Effector memory CD8-positive, alpha-beta T cell (primary cell): ENCODE measurements at regions not wholly inside any gene's neighbourhood (a gene's known extent, or its start where the extent isn't known, plus 50 kb on each side); places are given as distances from the start of the nearest gene placed in this dataset.

Experiments
- ATAC-seq: fragments of 150-1000 bp; cut with Tn5 transposase; replicated peaks from 2 replicates; pipeline ENCODE4 v1.10.0; 2021; ENCODE audit warnings: mild to moderate bottlenecking, moderate library complexity
- DNase-seq, 3 experiments: peaks; one replicate each; pipeline ENCODE4 v3.0.0; 2021
- H3K27ac Mint-ChIP-seq, 2 donors: one replicate each; pipeline ENCODE4 v1.8.0; 2022; ENCODE audit warnings: mild to moderate bottlenecking in 2 of 2, mixed read lengths in 2 of 2, moderate library complexity in 2 of 2
- H3K27me3 Mint-ChIP-seq, 2 donors: one replicate each; pipeline ENCODE4 v1.8.0; 2022; ENCODE audit warnings: mixed read lengths in 2 of 2
- H3K36me3 Mint-ChIP-seq: one replicate; pipeline ENCODE4 v1.8.0; 2022; ENCODE audit warnings: mild to moderate bottlenecking, moderate library complexity, mixed read lengths; ENCODE audit not compliant: insufficient read depth
- H3K4me1 Mint-ChIP-seq, 2 donors: one replicate each; pipeline ENCODE4 v1.8.0; 2022; ENCODE audit warnings: low read depth in 2 of 2, mixed read lengths in 2 of 2
- H3K4me3 Mint-ChIP-seq, 2 donors: one replicate each; pipeline ENCODE4 v1.8.0; 2022; ENCODE audit warnings: mild to moderate bottlenecking in 2 of 2, mixed read lengths in 2 of 2, moderate library complexity in 2 of 2
- H3K9me3 Mint-ChIP-seq, 2 donors: one replicate each; pipeline ENCODE4 v1.8.0; 2022; ENCODE audit warnings: mixed read lengths in 2 of 2

- no peaks in the 10 kb centered on the region for H3K36me3 Mint-ChIP-seq
- H3K9me3 Mint-ChIP-seq, result peaks cover 2 to 4% of the 10 kb centered on the region in 2 donors
- ATAC-seq, result no peak
- no peak for DNase-seq
- no peak overlapping the region for H3K4me3 Mint-ChIP-seq
- no peaks in the 10 kb centered on the region for H3K4me1 Mint-ChIP-seq
- H3K27me3 Mint-ChIP-seq, result peaks cover 18 to 22% of the 10 kb centered on the region in 2 donors
- no peak overlapping the region for H3K27ac Mint-ChIP-seq
Measured at GRCh38 chr6:40299681-40300080, 287.5 kb downstream of the LRFN2 start.

- H3K9me3 Mint-ChIP-seq, result peaks cover 0 to 2% of the 10 kb centered on the region in 2 donors
- H3K36me3 Mint-ChIP-seq, result no peaks in the 10 kb centered on the region
- H3K4me3 Mint-ChIP-seq, result no peak overlapping the region
- no peak for DNase-seq
- ATAC-seq, result no peak
- H3K4me1 Mint-ChIP-seq, result no peaks in the 10 kb centered on the region
- no peak overlapping the region for H3K27ac Mint-ChIP-seq
- H3K27me3 Mint-ChIP-seq, result peaks cover 26 to 28% of the 10 kb centered on the region in 2 donors
Measured at GRCh38 chr6:40298207-40298606, 289.0 kb downstream of the LRFN2 start.

DNA sequence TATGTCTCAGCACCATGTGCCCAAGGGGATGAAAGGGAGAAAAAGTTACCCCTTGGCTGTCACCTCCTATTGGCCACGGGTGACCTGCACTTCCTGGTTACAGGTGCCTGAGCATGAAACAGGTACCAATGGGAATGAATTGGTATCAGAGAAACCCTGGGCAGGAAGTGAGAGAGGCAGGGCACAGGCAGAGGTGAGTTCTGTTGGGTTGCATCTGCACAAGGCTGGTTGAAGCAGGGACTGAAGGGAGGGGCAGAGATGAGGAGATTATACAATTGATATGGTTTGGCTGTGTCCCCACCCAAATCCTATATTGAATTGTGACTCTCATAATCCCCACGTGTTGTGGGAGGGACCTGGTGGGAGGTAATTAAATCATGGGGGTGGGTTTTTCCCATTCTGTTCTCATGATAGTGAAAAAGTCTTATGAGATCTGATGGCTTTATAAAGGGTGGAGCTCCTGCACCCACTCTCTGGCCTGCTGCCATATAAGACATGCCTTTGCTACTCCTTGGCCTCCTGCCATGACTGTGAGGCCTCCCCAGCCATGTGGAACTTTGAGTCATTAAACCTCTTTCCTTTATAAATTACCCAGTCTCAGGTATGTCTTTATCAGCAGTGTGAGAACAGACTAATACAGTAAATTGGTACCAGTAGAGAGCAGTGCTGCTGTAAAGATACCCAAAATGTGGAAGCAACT is 291.8 kb downstream of the LRFN2 start:
- no peak overlapping the region for H3K4me3 Mint-ChIP-seq
- no peaks in the 10 kb centered on the region for H3K4me1 Mint-ChIP-seq
- H3K27ac Mint-ChIP-seq, result no peak overlapping the region
- peaks cover 0 to 2% of the 10 kb centered on the region in 2 donors for H3K9me3 Mint-ChIP-seq
- H3K27me3 Mint-ChIP-seq, result peaks cover 42 to 53% of the 10 kb centered on the region in 2 donors
- no peak for DNase-seq
- ATAC-seq, result no peak
- H3K36me3 Mint-ChIP-seq, result no peaks in the 10 kb centered on the region

GRCh38 chr6:40293460-40294185 is 293.5 kb downstream of the LRFN2 start:
- peaks cover 38 to 55% of the 10 kb centered on the region in 2 donors for H3K27me3 Mint-ChIP-seq
- H3K36me3 Mint-ChIP-seq, result no peaks in the 10 kb centered on the region
- H3K4me3 Mint-ChIP-seq, result no peak overlapping the region
- H3K4me1 Mint-ChIP-seq, result no peaks in the 10 kb centered on the region
- no peak overlapping the region for H3K27ac Mint-ChIP-seq
- DNase-seq (no peak), ATAC-seq (no peak)
- H3K9me3 Mint-ChIP-seq, result no peaks in the 10 kb centered on the region

GRCh38 chr6:40293060-40293459 is 294.1 kb downstream of the LRFN2 start:
- no peaks in the 10 kb centered on the region for H3K4me1 Mint-ChIP-seq
- H3K36me3 Mint-ChIP-seq, result no peaks in the 10 kb centered on the region
- no peaks in the 10 kb centered on the region for H3K9me3 Mint-ChIP-seq
- DNase-seq (no peak), ATAC-seq (no peak)
- no peak overlapping the region for H3K4me3 Mint-ChIP-seq
- H3K27ac Mint-ChIP-seq, result no peak overlapping the region
- H3K27me3 Mint-ChIP-seq, result peaks cover 38 to 59% of the 10 kb centered on the region in 2 donors

DNA sequence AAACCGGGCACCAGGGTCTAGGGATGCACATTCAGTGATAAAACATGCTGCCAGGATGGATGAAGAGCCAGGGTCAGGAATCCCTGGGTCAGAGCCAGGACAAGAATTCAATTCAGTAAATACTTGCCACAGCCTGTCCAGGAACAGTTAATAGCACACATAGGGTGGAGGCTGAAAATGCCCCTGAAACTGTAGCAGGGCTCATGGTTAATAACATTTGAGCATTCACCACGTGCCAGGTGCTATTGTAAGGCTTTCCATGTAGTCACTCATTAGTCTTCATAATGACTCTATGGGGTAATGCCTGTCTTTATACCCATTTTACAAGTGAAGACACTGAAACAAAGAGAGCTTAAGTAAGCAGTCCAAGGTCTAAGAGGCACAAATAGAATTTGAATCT is 296.3 kb downstream of the LRFN2 start:
- Mint-ChIP-seq H3K4me1 (peaks cover 0 to 4% of the 10 kb centered on the region in 2 donors), H3K9me3 (no peaks in the 10 kb centered on the region), H3K27me3 (peaks cover 54 to 79% of the 10 kb centered on the region in 2 donors), H3K36me3 (no peaks in the 10 kb centered on the region), H3K27ac (no peak overlapping the region), H3K4me3 (no peak overlapping the region)
- ATAC-seq (no peak), DNase-seq (no peak)

DNA sequence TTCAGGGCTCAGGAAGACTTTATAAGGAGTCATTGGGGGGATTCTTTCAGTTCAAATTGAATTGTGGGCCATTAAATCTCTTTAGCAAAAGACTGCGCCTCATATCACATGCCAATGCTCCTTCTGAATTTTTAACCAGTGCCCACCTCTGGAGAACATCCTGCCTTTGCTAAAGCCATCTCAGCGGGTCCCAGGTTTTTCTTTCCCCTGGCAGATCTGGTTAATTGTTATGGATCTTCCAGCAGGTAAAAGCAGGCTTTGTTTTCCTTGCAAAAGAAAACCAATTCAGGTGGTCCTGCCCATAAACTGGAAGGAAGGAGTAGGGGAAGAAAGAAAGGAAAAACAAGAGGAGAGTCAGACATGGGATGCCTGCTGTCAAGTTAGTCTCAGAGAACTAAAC is 298.2 kb downstream of the LRFN2 start:
- Mint-ChIP-seq H3K4me3 (no peak overlapping the region), H3K27me3 (peaks cover 57 to 87% of the 10 kb centered on the region in 2 donors), H3K36me3 (no peaks in the 10 kb centered on the region), H3K9me3 (peaks cover 0 to 7% of the 10 kb centered on the region in 2 donors), H3K4me1 (peaks cover 0 to 4% of the 10 kb centered on the region in 2 donors), H3K27ac (no peak overlapping the region)
- ATAC-seq, result no peak
- DNase-seq, result no peak

GRCh38 chr6:40287296-40287850 is 299.8 kb downstream of the LRFN2 start:
- no peaks in the 10 kb centered on the region for H3K36me3 Mint-ChIP-seq
- H3K4me3 Mint-ChIP-seq, result no peak overlapping the region
- peaks cover 0 to 4% of the 10 kb centered on the region in 2 donors for H3K4me1 Mint-ChIP-seq
- DNase-seq, result no peak
- no peak overlapping the region for H3K27ac Mint-ChIP-seq
- no peak for ATAC-seq
- H3K9me3 Mint-ChIP-seq, result peaks cover 0 to 7% of the 10 kb centered on the region in 2 donors
- peaks cover 58 to 88% of the 10 kb centered on the region in 2 donors for H3K27me3 Mint-ChIP-seq

- H3K27me3 Mint-ChIP-seq, result peaks cover 56 to 83% of the 10 kb centered on the region in 2 donors
Measured at GRCh38 chr6:40286721-40287120, 300.4 kb downstream of the LRFN2 start.

DNA sequence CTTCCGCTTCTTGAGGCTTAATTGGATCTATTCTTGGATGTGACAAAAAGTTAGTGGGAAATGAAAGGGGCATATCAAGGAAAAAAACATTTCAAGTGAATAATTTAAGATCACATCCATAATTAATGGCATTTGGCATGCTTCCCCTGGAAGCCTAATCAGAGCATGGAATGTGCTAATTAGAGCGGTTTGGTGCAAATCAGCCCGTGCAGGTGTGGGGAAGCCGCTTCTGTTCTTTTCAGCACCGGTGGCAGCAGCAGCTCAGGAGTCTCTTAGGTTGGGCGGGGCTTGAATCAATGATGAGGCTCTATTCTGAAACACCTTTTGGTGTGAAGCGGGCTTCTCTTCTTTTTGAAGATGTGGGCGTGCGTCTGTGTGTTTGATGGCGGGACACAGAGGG is 301.2 kb downstream of the LRFN2 start:
- H3K9me3 Mint-ChIP-seq, result peaks cover 0 to 7% of the 10 kb centered on the region in 2 donors
- H3K27me3 Mint-ChIP-seq, result peaks cover 57 to 75% of the 10 kb centered on the region in 2 donors
- no peak overlapping the region for H3K27ac Mint-ChIP-seq
- no peak for DNase-seq
- H3K4me1 Mint-ChIP-seq, result peaks cover 0 to 4% of the 10 kb centered on the region in 2 donors
- no peak overlapping the region for H3K4me3 Mint-ChIP-seq
- ATAC-seq, result no peak
- no peaks in the 10 kb centered on the region for H3K36me3 Mint-ChIP-seq

More at GRCh38 chr6:40286721-40287120, 300.4 kb downstream of the LRFN2 start:
- no peak for DNase-seq
- ATAC-seq, result no peak
- H3K9me3 Mint-ChIP-seq, result peaks cover 0 to 7% of the 10 kb centered on the region in 2 donors
- no peak overlapping the region for H3K4me3 Mint-ChIP-seq
- peaks cover 0 to 4% of the 10 kb centered on the region in 2 donors for H3K4me1 Mint-ChIP-seq
- H3K27ac Mint-ChIP-seq, result no peak overlapping the region
- H3K36me3 Mint-ChIP-seq, result no peaks in the 10 kb centered on the region

GRCh38 chr6:40285535-40285934 is 301.6 kb downstream of the LRFN2 start:
- peaks cover 55 to 71% of the 10 kb centered on the region in 2 donors for H3K27me3 Mint-ChIP-seq
- ATAC-seq, result no peak
- peaks cover 0 to 7% of the 10 kb centered on the region in 2 donors for H3K9me3 Mint-ChIP-seq
- H3K4me3 Mint-ChIP-seq, result no peak overlapping the region
- no peaks in the 10 kb centered on the region for H3K36me3 Mint-ChIP-seq
- no peak overlapping the region for H3K27ac Mint-ChIP-seq
- H3K4me1 Mint-ChIP-seq, result peaks cover 0 to 4% of the 10 kb centered on the region in 2 donors
- no peak for DNase-seq

- H3K27ac Mint-ChIP-seq, result no peak overlapping the region
- H3K9me3 Mint-ChIP-seq, result peaks cover 0 to 7% of the 10 kb centered on the region in 2 donors
- ATAC-seq (no peak), DNase-seq (no peak)
- H3K27me3 Mint-ChIP-seq, result peaks cover 48 to 53% of the 10 kb centered on the region in 2 donors
- no peak overlapping the region for H3K4me3 Mint-ChIP-seq
- H3K36me3 Mint-ChIP-seq, result no peaks in the 10 kb centered on the region
- H3K4me1 Mint-ChIP-seq, result peaks cover 0 to 4% of the 10 kb centered on the region in 2 donors
Measured at GRCh38 chr6:40282986-40283385, 304.2 kb downstream of the LRFN2 start.

DNA sequence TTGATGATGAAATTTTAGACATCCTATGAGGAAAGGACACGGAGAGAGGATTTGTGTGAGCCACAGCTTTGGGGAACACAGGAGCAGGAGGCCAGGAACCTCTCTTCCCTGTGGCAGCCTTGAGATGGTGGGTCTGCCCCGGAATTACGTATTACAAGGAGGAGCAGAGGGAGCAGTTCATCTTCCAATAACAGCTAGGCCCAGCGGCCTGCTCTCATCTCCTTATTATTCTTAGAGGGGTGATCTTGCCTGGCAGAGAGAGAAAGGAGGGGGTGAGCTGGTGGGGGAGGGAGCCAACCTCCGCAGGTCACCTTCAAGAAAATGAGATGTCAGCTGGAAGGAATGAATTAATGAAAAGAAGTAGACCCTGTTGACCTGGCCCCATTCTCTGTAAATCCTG is 305.8 kb downstream of the LRFN2 start:
- Mint-ChIP-seq H3K4me3 (no peak overlapping the region), H3K9me3 (peaks cover 0 to 7% of the 10 kb centered on the region in 2 donors), H3K27me3 (peaks cover 37 to 39% of the 10 kb centered on the region in 2 donors), H3K4me1 (peaks cover 0 to 4% of the 10 kb centered on the region in 2 donors), H3K27ac (no peak overlapping the region), H3K36me3 (no peaks in the 10 kb centered on the region)
- ATAC-seq (no peak), DNase-seq (no peak)
